VCaP (cell line): ENCODE measurements at regions not wholly inside any gene's neighbourhood (a gene's known extent, or its start where the extent isn't known, plus 50 kb on each side); places are given as distances from the start of the nearest gene placed in this dataset.

Source experiments
- H3K27ac ChIP-seq: fragments of 450-650 bp; 2 replicates; pipeline ENCODE4 v1.5.1; 2017
- TF ChIP-seq, protein P1 (sequence below): fragments of 450-650 bp; conservative IDR thresholded peaks from 2 replicates; pipeline ENCODE4 v1.5.1; 2017; ENCODE audit warnings: mild to moderate bottlenecking, moderate library complexity

- no peak overlapping the region for H3K27ac ChIP-seq
- TF ChIP-seq, protein P1, sequence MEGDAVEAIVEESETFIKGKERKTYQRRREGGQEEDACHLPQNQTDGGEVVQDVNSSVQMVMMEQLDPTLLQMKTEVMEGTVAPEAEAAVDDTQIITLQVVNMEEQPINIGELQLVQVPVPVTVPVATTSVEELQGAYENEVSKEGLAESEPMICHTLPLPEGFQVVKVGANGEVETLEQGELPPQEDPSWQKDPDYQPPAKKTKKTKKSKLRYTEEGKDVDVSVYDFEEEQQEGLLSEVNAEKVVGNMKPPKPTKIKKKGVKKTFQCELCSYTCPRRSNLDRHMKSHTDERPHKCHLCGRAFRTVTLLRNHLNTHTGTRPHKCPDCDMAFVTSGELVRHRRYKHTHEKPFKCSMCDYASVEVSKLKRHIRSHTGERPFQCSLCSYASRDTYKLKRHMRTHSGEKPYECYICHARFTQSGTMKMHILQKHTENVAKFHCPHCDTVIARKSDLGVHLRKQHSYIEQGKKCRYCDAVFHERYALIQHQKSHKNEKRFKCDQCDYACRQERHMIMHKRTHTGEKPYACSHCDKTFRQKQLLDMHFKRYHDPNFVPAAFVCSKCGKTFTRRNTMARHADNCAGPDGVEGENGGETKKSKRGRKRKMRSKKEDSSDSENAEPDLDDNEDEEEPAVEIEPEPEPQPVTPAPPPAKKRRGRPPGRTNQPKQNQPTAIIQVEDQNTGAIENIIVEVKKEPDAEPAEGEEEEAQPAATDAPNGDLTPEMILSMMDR, result no peak
These were observed 184.2 kb downstream of the BLID start for GRCh38 chr11:121931748-121932352.

DNA sequence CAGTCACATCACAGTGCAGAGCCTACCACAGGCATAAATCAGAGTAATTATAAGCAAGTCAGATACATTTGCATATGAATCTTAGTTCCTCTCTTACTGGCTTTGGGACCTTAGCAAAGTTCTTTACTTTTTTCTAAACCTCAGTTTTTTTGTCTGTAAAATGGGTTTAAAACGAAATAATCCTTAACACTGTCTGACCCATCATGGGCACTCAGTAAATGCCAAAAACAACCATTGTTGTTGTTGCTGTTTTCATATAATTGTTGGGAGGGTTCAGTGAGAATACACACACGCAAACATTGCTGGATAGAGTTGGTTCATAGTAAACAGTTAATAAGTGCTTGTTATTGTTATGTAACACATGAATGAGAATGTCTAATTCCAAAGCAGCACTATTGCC lies 184.9 kb downstream of the BLID start:
- H3K27ac ChIP-seq, result no peak overlapping the region

GRCh38 chr11:121930004-121930965 lies 185.7 kb downstream of the BLID start:
- H3K27ac ChIP-seq, result no peak overlapping the region
- TF ChIP-seq, protein P1, result no peak

More for the DNA sequence above, 184.9 kb downstream of the BLID start:
- TF ChIP-seq, protein P1, result no peak

GRCh38 chr11:121929581-121929980 lies 186.4 kb downstream of the BLID start:
- no peak overlapping the region for H3K27ac ChIP-seq

DNA sequence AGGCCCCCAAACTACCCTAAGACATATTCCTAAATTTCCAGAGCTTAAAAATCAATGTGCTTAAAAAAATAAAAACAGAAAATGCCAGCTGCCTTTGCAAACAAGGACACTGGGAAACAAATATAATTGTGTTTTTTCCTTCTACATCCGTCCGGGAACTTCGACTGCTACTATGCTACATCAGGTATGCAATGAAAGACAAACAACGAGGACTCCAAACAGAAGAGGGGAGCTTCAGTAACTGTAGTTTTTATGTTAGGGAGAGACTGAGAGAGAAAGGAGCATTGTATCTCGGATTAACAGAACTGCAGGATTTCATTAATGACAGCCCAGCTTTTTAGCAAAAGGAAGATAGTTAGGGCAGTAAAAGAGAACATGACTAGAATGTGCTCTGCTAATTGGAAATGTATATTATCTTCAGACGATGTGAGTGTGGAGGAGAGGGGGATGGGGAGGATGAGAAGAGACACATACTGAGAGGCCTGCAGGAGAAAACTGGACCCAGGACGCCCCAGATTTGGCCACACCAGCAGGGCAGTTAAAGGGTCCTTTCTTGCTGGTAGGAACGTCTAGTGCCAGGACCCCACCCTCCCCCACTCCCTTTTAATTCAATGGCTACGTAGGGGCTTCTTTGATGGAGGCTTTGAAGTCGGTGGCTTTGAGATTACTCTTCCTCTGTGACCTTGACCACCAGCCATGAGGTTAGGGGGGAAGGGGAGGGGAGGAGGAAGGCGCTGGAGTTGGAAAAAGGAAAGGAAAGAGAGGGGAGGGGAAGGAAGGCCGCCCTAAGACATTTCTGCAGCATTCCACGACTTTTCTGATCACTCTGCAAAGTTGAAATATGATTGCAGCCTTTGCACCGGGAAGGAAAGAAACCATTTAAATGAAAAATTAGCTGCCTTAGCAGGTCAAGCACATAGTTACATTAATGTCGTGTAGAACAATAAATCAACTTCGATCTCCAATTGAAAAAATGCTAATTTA lies 187.1 kb downstream of the BLID start:
- H3K27ac ChIP-seq, result no peak overlapping the region
- TF ChIP-seq, protein P1, result no peak

More at GRCh38 chr11:121929581-121929980, 186.4 kb downstream of the BLID start:
- TF ChIP-seq, protein P1, result no peak

DNA sequence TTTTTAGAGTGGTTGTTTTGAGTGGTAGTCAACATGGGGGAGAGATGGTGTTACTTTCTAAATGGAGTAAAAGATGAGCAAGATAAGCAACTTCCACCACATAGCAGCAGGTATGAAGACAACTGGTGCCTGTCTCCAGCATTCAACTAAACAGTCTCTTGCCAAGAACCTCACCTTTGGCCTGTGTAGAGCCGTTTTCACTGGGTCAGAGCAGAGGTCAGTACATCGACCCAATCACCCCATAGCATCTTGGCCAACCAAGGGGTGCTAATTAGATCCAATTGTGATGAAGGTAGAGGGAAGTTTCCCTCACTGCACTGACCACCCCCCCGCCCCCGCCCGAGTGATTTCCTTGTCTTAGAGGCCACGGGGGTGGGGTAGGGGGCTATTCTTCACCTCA lies 188.2 kb downstream of the BLID start:
- no peak overlapping the region for H3K27ac ChIP-seq
- TF ChIP-seq, protein P1, result no peak
